NB4 (cell line): ENCODE measurements at regions not wholly inside any gene's neighbourhood (a gene's known extent, or its start where the extent isn't known, plus 50 kb on each side); places are given as distances from the start of the nearest gene placed in this dataset.
"Not testable (repeated sequence)": the region's sequence is repeated elsewhere in the genome, so short reads cannot be mapped to it uniquely, and the experiment has no call there.

ENCODE experiments used
- DNase-seq: peaks from one replicate; pipeline ENCODE4 v3.0.0; 2010; ENCODE audit warnings: low read depth
- H3K4me3 ChIP-seq: one replicate; pipeline ENCODE4 v1.5.1; 2011; ENCODE audit warnings: mild to moderate bottlenecking, low read depth, low read length, moderate library complexity
- CTCF ChIP-seq: IDR thresholded peaks from one replicate; pipeline ENCODE4 v1.5.1; 2012; ENCODE audit warnings: low read depth, low read length
- MAX ChIP-seq: IDR thresholded peaks from 2 replicates; pipeline ENCODE4 v1.6.1; 2011; ENCODE audit warnings: low read depth, low read length
- MYC ChIP-seq: IDR thresholded peaks from 2 replicates; pipeline ENCODE4 v1.6.1; 2011; ENCODE audit warnings: low read depth, low read length
- POLR2A ChIP-seq: IDR thresholded peaks from 2 replicates; pipeline ENCODE4 v1.6.1; 2011; ENCODE audit warnings: mild to moderate bottlenecking; ENCODE audit not compliant: insufficient read length; ENCODE audit errors: extremely low read depth

- no peak for DNase-seq
- no peak overlapping the region for H3K4me3 ChIP-seq
Measured at GRCh38 chr18:42360716-42361115, 405.7 kb downstream of the PIK3C3 start.

GRCh38 chr18:42363446-42364441 is 408.7 kb downstream of the PIK3C3 start:
- DNase-seq: no peak
- TF ChIP-seq MYC (no peak), POLR2A (no peak), MAX (no peak), CTCF (no peak)
- no peak overlapping the region for H3K4me3 ChIP-seq

More at GRCh38 chr18:42360716-42361115, 405.7 kb downstream of the PIK3C3 start:
- TF ChIP-seq CTCF (no peak), POLR2A (no peak), MYC (no peak), MAX (no peak)

GRCh38 chr18:42364766-42365165 is 409.7 kb downstream of the PIK3C3 start:
- TF ChIP-seq MYC: no peak
- no peak for TF ChIP-seq CTCF
- TF ChIP-seq POLR2A: no peak
- no peak for TF ChIP-seq MAX
- DNase-seq: no peak

GRCh38 chr18:42365591-42365990 is 410.6 kb downstream of the PIK3C3 start:
- TF ChIP-seq MYC (no peak), MAX (no peak), CTCF (no peak), POLR2A (no peak)
- no peak overlapping the region for H3K4me3 ChIP-seq
- DNase-seq: no peak

More at GRCh38 chr18:42364766-42365165, 409.7 kb downstream of the PIK3C3 start:
- H3K4me3 ChIP-seq: no peak overlapping the region

- no peak for TF ChIP-seq CTCF
- TF ChIP-seq MYC: no peak
- DNase-seq: no peak
Measured at GRCh38 chr18:42373584-42373983, 418.6 kb downstream of the PIK3C3 start.

GRCh38 chr18:42374961-42375360 is 419.9 kb downstream of the PIK3C3 start:
- DNase-seq: no peak
- H3K4me3 ChIP-seq: no peak overlapping the region
- TF ChIP-seq CTCF (no peak), MYC (no peak), POLR2A (no peak), MAX (no peak)

More at GRCh38 chr18:42373584-42373983, 418.6 kb downstream of the PIK3C3 start:
- no peak overlapping the region for H3K4me3 ChIP-seq

GRCh38 chr18:42378854-42379253 is 423.8 kb downstream of the PIK3C3 start:
- not testable (repeated sequence) for H3K4me3 ChIP-seq, DNase-seq

- DNase-seq, H3K4me3 ChIP-seq: not testable (repeated sequence)
Measured at GRCh38 chr18:42381236-42381635, 426.2 kb downstream of the PIK3C3 start.
